Dedifferentiated amniotic fluid mesenchymal stem cell (primary cell): ENCODE measurements at regions not wholly inside any gene's neighbourhood (a gene's known extent, or its start where the extent isn't known, plus 50 kb on each side); places are given as distances from the start of the nearest gene placed in this dataset.

ENCODE experiments used
- DNase-seq: peaks from one replicate; pipeline ENCODE4 v3.0.0-alpha.2; 2016; ENCODE audit errors: extremely low spot score

DNA sequence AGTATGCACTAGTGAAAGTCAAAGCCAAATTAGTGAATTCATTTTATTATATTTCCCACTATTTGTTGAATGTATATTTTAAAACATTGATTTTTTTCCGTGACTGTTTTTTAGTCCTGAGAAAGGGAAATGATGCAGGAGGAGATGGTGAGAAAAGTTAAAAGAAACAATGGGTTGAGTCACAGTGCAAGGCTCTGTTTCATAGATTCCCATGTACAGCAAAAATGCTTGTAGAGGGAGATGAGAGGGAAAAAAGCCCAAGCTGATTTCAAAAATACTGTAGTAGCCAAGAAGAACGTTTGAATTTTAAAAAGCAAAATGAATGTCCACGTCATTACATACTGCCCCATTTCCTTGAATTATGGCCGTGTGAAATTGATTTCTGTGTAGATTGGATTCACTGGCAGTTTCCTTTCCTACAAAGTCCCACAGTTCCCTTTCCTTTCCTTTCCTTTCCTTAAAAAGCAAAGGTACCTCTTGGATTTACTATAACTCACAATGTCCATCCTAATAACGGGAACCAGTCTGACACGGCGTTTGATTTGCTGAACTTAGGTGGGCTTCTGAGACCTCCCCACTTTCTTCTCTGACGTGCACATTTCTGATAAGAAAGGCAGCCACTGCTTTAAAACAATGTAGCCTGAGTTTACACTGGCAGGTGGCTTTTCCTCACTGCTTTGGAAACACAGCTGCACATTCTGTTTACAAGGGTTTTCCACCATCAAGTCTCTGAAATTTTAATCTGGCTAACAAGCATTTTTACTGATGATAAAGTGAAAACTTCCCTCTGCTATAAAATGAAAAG, 63.7 kb downstream of the SPCS3 start:
- DNase-seq: no peak

- DNase-seq: no peak
These were observed 65.8 kb downstream of the SPCS3 start for GRCh38 chr4:176385601-176386000.

DNA sequence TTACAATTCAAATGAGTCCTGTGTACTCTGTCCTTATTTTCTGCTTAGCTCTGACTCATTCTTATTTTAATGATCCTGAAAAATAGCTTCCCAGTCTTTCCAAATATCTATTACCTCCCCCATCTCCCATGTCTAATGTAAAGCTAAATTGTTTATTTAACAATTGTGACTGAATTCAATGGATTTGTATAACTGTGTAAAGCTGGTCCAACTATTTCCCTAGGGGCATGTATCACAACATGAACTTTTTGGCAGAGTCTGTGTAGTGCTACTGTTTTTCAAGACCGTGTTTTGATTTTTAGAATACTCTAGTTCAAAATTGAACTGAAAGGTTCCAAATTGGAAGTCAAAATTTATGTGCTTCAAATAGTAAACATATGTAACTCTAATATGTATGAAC, 67.8 kb downstream of the SPCS3 start:
- no peak for DNase-seq

GRCh38 chr4:176393306-176394013, 73.7 kb downstream of the SPCS3 start:
- no peak for DNase-seq

DNA sequence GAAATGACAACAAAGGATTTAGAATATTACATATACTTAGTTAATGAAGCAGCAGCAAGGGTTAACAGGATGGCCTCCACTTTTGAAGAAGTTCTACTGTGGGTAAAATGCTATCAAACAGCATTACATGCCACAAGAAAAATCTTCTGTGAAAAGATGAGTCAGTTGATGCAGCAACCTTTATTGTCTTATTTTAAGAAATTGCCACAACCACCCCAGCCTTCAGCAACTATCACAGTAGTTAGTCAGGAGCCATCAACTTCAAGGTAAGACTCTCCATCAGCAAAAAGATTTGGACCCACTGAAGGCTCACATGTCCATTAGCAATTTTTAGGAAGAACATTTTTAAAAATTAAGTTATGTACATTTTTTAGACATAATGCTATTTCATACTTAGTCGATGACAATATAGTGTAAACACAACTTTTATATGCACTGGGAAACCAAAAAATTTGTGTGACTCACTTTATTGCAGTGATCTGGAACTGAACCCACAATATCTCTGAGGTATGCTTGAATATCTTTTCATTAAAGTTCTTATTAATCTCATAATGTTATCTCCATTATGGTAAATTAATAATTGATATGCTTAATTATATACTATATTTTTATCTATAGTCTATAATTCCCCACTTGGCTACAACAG, 81.2 kb downstream of the SPCS3 start:
- DNase-seq: peak; percentile 45

GRCh38 chr4:176404621-176405020, 84.9 kb downstream of the SPCS3 start:
- DNase-seq: peak; percentile 35

DNA sequence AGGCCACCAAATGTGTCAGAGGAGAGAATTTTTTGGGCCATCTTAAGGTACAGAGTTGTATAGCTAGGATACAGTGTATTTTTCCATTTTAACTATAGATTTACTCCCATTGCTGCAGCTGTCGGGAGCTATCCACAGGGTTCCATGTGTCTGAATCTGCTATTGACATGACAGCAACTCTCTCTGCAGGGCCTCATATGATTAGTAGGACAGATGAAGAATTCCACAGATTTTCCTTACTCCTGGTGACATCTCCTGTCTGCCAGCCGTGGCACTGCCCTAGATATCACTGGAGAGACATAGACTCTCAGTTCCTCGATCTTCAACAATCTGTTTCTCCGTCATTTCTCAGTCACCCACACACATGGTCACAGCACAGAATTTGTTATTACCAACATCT, 86.5 kb downstream of the SPCS3 start:
- DNase-seq: no peak

DNA sequence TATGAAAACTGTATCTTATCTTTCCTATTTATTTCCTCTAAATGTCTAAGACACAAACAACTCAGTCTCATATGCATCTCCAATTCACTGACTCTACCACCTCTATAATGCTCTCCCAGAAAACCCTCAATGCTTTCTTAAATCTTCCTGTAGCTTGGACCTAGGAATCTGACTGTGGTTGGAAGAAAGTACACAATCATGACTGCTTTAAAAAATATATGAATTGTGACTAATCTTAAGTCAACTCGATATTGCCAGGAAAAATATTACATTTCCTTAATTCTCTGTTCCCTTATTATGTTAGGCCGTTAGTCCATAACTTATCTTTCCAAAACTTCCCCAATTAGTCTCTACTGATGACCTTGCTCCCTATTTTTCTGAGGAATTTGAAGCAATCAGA, 87.0 kb downstream of the SPCS3 start:
- no peak for DNase-seq

DNA sequence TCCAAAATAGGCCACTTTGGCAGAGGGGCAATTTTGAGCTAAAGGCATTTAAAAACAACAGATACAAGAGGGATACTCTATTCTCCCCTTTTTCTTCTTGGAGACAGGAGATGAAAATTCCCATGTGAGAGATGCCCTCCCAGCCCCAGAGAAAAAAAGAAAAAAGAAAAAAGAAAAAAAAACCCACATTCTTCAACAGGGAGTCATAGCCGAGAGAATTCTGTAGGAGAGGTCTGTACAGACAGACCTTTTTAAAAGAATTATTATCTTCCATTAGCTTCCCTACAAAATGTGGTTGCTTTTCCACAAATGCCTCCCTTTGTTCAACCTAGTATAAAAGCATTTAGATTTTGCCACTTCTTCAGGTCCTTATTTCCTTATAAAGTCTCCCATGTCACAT, 89.9 kb downstream of the SPCS3 start:
- DNase-seq: no peak

DNA sequence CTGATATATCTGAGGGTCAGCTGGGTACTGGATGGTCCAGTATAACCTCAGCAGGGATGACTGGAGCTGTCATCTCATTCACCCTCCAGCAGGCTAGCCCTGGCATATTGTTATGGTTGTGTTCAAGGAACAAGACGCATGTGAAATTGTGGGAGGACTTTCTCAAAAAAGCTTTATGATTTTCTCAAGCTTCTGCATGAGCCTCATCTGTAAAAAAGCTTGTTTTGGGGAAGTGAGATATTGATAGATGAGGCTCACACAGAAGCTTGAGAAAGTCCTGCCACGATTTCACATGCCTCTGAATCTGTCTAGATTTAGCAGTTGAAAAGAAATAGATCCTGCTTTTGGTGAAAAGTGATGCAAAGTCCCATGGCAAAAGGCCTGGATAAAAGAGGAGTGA, 93.4 kb downstream of the SPCS3 start:
- DNase-seq: no peak

DNA sequence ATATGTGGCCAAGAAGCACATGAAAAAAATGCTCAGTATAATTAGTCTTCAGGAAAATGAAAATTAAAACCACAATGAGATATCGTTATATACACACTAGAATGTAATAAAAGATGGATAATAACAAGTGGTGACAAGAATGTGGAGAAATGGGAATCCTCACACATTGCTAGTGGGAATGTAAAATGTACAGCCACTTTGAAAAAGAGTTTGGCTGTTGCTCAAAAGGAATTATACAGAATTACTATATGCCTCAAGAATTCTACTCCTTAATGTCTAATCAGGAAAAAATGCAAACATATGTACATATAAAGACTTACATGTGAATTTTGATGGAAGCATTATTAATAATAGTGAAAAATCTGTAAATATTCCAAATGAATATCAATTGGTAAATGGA, 102.2 kb downstream of the SPCS3 start:
- DNase-seq: no peak

DNA sequence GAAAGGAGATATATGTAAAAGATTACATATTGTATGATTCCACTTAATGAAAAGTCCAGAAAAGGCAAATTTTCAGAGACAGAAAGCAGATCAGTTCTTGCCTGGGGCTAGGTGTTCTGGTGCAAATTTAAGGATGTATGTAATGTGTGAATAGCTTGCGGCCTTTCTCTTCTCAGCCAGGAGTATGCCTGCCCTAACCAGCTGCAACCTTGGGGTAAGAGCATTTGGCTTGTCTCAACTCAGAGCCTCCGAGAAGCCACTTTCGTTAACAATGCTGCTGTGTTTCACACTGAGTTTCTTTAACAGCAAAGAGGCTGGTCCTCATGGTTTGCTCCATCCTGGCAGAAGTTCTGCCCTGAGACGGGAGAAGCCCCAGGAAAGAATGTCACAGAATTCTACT, 102.7 kb downstream of the SPCS3 start:
- DNase-seq: no peak

GRCh38 chr4:176425035-176425434, 105.3 kb downstream of the SPCS3 start:
- no peak for DNase-seq

DNA sequence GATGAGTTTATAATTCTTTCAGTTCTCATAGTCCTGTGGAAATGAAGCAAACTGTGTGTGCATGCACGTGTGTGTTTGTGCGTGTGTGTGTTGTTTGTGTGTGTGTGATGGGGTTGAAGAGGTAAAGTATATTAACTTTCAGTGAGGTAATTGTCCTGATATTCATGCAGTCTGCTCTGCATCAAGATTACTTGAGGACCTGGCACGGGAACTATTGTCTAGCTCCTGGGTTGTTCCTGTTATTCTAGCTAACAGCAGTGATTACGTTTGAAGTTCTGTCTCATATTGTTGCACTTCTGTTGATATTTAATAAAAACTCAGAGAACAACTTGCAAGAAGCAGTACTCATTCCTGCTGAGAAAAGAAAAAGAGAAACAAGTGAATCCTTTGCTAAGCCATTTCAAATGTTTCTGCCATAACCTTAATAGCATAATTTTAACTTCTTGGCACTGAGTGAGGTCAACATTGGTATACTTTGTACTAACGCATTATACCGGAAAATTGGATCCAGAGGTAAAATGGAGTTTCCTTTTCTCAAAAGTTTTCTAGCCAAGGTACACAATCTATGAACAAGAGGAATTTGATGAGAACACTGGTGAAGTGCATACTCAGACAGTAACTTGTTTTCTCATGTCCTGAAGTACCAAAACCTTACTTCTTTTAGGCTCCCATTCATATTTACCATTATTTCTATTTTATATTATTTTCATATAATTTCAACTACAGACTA, 113.2 kb downstream of the SPCS3 start:
- no peak for DNase-seq

DNA sequence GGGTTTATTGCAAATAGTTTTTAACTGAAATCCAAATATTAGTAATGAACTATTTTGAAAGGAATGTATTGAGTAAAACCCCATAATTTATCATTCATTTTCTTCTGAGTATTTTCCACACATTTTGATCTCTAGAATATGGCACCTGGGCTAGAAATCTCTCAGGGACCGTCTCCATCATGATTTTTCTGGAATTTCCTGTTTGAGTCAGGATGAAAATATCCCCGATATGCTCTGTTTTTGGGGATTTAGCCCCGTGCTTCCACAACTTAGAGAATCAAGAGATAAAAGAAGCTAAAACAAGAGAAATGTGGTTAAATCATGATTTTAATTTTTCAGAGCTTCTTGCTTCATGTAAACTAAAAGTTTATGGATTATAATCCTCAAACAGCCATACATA, 114.2 kb downstream of the SPCS3 start:
- DNase-seq: no peak

GRCh38 chr4:176435901-176436292, 116.1 kb downstream of the SPCS3 start:
- DNase-seq: no peak

DNA sequence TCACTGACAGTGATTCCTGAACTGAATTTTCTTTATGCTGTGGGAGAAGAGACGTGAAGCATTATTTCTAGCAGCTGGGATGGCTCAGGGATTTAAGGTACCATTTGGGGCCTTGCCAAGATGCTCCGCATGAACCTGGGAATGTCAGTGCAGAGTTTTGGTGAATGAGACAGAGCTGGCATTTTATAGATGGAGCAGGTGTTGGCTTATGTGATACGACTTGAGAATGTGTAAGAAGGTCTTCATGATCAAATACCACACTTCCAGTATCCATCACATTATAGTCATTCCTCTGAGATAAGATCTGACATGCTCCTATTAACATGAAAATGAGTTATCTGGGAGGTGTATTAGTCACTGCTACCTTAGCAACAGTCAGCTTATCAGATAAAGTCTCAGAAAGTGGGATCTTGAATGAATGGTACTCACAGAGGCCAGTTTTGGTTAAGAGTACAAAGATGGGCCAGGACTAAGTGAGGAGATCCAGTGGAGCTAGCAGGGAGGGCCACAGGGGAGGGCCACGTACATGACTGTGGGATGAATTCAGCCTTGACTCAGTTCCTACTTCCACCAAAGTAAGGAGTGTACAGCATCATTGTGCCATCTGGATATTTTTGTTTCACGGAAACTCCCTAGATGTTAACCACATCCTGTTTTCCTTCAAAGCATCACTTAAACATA, 116.7 kb downstream of the SPCS3 start:
- DNase-seq: peak; percentile 38

DNA sequence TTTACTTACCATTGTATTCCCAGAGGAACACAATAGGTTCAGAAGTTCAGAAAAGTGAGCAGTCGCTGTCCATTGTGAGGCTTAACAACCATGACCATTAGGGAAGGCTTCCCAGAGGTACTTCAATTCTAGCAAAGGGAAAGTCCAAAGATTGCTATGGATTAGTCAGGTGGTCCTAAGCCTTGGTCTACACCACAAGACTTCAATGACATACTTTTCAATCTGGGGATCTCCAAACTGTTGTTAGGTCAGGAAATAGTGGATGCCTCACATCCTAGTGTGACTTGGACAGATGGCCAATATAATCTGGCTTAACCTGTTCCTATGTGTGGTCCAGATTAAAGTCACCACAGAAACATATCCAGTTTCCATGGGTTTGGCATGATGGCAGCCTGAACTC, 118.0 kb downstream of the SPCS3 start:
- no peak for DNase-seq

GRCh38 chr4:176438401-176438800, 118.6 kb downstream of the SPCS3 start:
- peak; percentile 70 for DNase-seq

- no peak for DNase-seq
These were observed 119.8 kb downstream of the SPCS3 start for GRCh38 chr4:176439611-176440010.

- DNase-seq: no peak
These were observed 120.9 kb downstream of the SPCS3 start for GRCh38 chr4:176440698-176441097.

DNA sequence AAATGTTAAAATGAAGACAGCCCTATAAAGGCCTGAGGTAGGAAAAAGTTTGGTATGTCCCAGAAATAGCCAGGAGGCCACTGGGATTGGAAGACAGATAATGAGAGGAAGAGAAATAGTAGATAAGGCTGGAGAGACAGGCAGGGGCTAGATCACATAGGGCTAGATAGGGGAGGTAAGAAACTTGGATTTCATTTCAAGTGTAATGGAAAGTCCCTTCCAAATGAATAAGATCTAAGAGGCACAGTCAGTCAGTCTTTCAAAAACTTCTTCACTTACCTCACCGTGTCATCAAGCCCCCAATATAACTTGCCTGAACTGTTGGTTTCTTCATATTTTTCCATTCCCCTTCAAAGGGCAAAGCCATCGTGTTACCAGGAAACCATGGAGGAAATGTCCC, 121.8 kb downstream of the SPCS3 start:
- DNase-seq: no peak
